H9 (cell line): ENCODE measurements at regions not wholly inside any gene's neighbourhood (a gene's known extent, or its start where the extent isn't known, plus 50 kb on each side); places are given as distances from the start of the nearest gene placed in this dataset.

Experiments used
- DNase-seq: peaks from one replicate; pipeline ENCODE4 v3.0.0-alpha.2; 2017
- H2AFZ ChIP-seq: one replicate; pipeline ENCODE4 v1.6.1; 2013; ENCODE audit warnings: mild to moderate bottlenecking, low read length, control low read depth, moderate library complexity
- H2AK5ac ChIP-seq: 2 replicates; pipeline ENCODE4 v1.6.1; 2013; ENCODE audit warnings: low read length, control low read depth, mixed read lengths; ENCODE audit not compliant: insufficient read length
- H2BK120ac ChIP-seq: one replicate; pipeline ENCODE4 v1.6.1; 2013; ENCODE audit warnings: low read depth, mild to moderate bottlenecking, low read length, control low read depth, inconsistent platforms; ENCODE audit not compliant: poor library complexity, severe bottlenecking
- H2BK12ac ChIP-seq: 2 replicates; pipeline ENCODE4 v1.6.1; 2013; ENCODE audit warnings: low read length, control low read depth, mixed read lengths, low read depth; ENCODE audit not compliant: insufficient read length
- H2BK15ac ChIP-seq: 2 replicates; pipeline ENCODE4 v1.6.1; 2013; ENCODE audit warnings: low read depth, low read length, control low read depth
- H2BK20ac ChIP-seq: one replicate; pipeline ENCODE4 v1.6.1; 2013; ENCODE audit warnings: low read depth, mild to moderate bottlenecking, low read length, control low read depth, inconsistent platforms; ENCODE audit not compliant: poor library complexity, severe bottlenecking
- H2BK5ac ChIP-seq: 2 replicates; pipeline ENCODE4 v1.6.1; 2013; ENCODE audit warnings: low read length, control low read depth, mixed read lengths; ENCODE audit not compliant: insufficient read length
- H3K14ac ChIP-seq: 2 replicates; pipeline ENCODE4 v1.6.1; 2013; ENCODE audit warnings: low read length, control low read depth; ENCODE audit not compliant: insufficient read depth
- H3K18ac ChIP-seq: 2 replicates; pipeline ENCODE4 v1.6.1; 2013; ENCODE audit warnings: low read depth, mild to moderate bottlenecking, mixed read lengths, low read length, control low read depth; ENCODE audit not compliant: insufficient read length
- H3K23ac ChIP-seq: 2 replicates; pipeline ENCODE4 v1.6.1; 2013; ENCODE audit warnings: low read length, control low read depth, mixed read lengths, low read depth; ENCODE audit not compliant: insufficient read length
- H3K23me2 ChIP-seq: 2 replicates; pipeline ENCODE4 v1.6.1; 2013; ENCODE audit warnings: low read depth, mild to moderate bottlenecking, mixed read lengths, low read length, control low read depth; ENCODE audit not compliant: insufficient read length, poor library complexity, severe bottlenecking
- H3K27ac ChIP-seq: 2 replicates; pipeline ENCODE4 v1.5.1; 2013; ENCODE audit warnings: low read length, control low read depth, mixed read lengths, low read depth; ENCODE audit not compliant: insufficient read length
- H3K27me3 ChIP-seq: 2 replicates; pipeline ENCODE4 v1.6.1; 2013; ENCODE audit warnings: low read length, control low read depth, inconsistent platforms; ENCODE audit not compliant: insufficient read depth
- H3K4ac ChIP-seq: 2 replicates; pipeline ENCODE4 v1.6.1; 2013; ENCODE audit warnings: low read depth, mild to moderate bottlenecking, control low read depth, inconsistent platforms, low read length, moderate library complexity
- H3K4me1 ChIP-seq: 2 replicates; pipeline ENCODE4 v1.6.1; 2013; ENCODE audit warnings: low read length, control low read depth, inconsistent platforms; ENCODE audit not compliant: insufficient read depth
- H3K4me2 ChIP-seq: 2 replicates; pipeline ENCODE4 v1.6.1; 2013; ENCODE audit warnings: low read length, control low read depth, mixed read lengths; ENCODE audit not compliant: insufficient read length, insufficient read depth
- H3K56ac ChIP-seq: 2 replicates; pipeline ENCODE4 v1.6.1; 2013; ENCODE audit warnings: low read depth, mild to moderate bottlenecking, mixed read lengths, low read length, control low read depth; ENCODE audit not compliant: insufficient read length
- H3K79me1 ChIP-seq: 2 replicates; pipeline ENCODE4 v1.6.1; 2013; ENCODE audit warnings: low read depth, mild to moderate bottlenecking, moderate library complexity, low read length, control low read depth, inconsistent platforms; ENCODE audit not compliant: insufficient read depth, poor library complexity, severe bottlenecking
- H3K79me2 ChIP-seq: 2 replicates; pipeline ENCODE4 v1.6.1; 2013; ENCODE audit warnings: low read length, control low read depth, inconsistent platforms; ENCODE audit not compliant: insufficient read depth
- H3K9ac ChIP-seq: 2 replicates; pipeline ENCODE4 v1.6.1; 2013; ENCODE audit warnings: low read length, control low read depth, mixed read lengths; ENCODE audit not compliant: insufficient read length; ENCODE audit errors: extremely low read depth
- H3K9me3 ChIP-seq: one replicate; pipeline ENCODE4 v1.6.1; 2013; ENCODE audit warnings: low read depth, low read length, inconsistent platforms; ENCODE audit not compliant: control insufficient read depth
- H3T11ph ChIP-seq: one replicate; pipeline ENCODE4 v1.6.1; 2013; ENCODE audit warnings: mild to moderate bottlenecking, low read length, control low read depth, inconsistent platforms
- H4K20me1 ChIP-seq: one replicate; pipeline ENCODE4 v1.6.1; 2013; ENCODE audit not compliant: control insufficient read depth, insufficient read length, insufficient read depth
- H4K5ac ChIP-seq: 2 replicates; pipeline ENCODE4 v1.6.1; 2013; ENCODE audit warnings: low read depth, mild to moderate bottlenecking, mixed read lengths, low read length, control low read depth; ENCODE audit not compliant: insufficient read length
- H4K8ac ChIP-seq: replicated peaks from 2 replicates; pipeline ENCODE4 v1.6.1; 2013; ENCODE audit warnings: low read length, control low read depth, mixed read lengths, low read depth; ENCODE audit not compliant: insufficient read length
- H4K91ac ChIP-seq: 2 replicates; pipeline ENCODE4 v1.6.1; 2013; ENCODE audit warnings: low read depth, mild to moderate bottlenecking, moderate library complexity, mixed read lengths, low read length, control low read depth; ENCODE audit not compliant: insufficient read length
- H3K27ac Mint-ChIP-seq, 3 experiments: 2 replicates in 2 of 3; 3 replicates in 1 of 3; pipeline ENCODE4 v1.8.0; 2020 to 2021; ENCODE audit warnings: mixed read lengths in 3 of 3, mild to moderate bottlenecking in 1 of 3, moderate library complexity in 1 of 3
- H3K27me3 Mint-ChIP-seq: 2 replicates; pipeline ENCODE4 v1.8.0; 2021; ENCODE audit warnings: low read depth, mild to moderate bottlenecking, moderate library complexity, mixed read lengths
- H3K36me3 Mint-ChIP-seq, 3 experiments: 2 replicates in 2 of 3; 3 replicates in 1 of 3; pipeline ENCODE4 v1.8.0; 2020 to 2021; ENCODE audit warnings: low read depth in 3 of 3, mixed read lengths in 3 of 3; ENCODE audit not compliant: insufficient read depth in 1 of 3
- H3K4me1 Mint-ChIP-seq, 2 experiments: 2 replicates each; pipeline ENCODE4 v1.8.0; 2020; ENCODE audit warnings: mixed read lengths in 2 of 2
- H3K4me3 Mint-ChIP-seq, 2 experiments: 2 replicates in 1 of 2; 3 replicates in 1 of 2; pipeline ENCODE4 v1.8.0; 2020 to 2021; ENCODE audit warnings: mild to moderate bottlenecking in 2 of 2, mixed read lengths in 2 of 2, moderate library complexity in 1 of 2
- H3K9me3 Mint-ChIP-seq, 2 experiments: 2 replicates in 1 of 2; 3 replicates in 1 of 2; pipeline ENCODE4 v1.8.0; 2020; ENCODE audit warnings: mild to moderate bottlenecking in 2 of 2, mixed read lengths in 2 of 2, moderate library complexity in 1 of 2
- CTCF ChIP-seq: fragments of 200-600 bp; sonication (generic); conservative IDR thresholded peaks from 3 replicates; pipeline ENCODE4 v1.8.0; 2021; ENCODE audit warnings: antibody characterized with exemption, mild to moderate bottlenecking
- WGBS: extraction: QIAGEN DNeasy Blood & Tissue Kit; methylation state at CpG from one replicate; pipeline ENCODE4 v1.1.7; 2013; ENCODE audit warnings: missing lambda C conversion rate, low lambda C conversion rate, mixed read lengths; ENCODE audit not compliant: insufficient read length; ENCODE audit errors: extremely low coverage; 5-methylcytosine and 5-hydroxymethylcytosine counted together

GRCh38 chr20:24360531-24360930 is 108.9 kb upstream of the SYNDIG1 start:
- no peak overlapping the region for H3K27ac ChIP-seq
- Mint-ChIP-seq H3K36me3 (peaks cover 2 to 8% (median 3%) of the 10 kb centered on the region in 3 experiments; a peak in 5 of 7 replicates), H3K4me3 (no peak overlapping the region), H3K9me3 (peaks cover 8 to 18% of the 10 kb centered on the region in 2 experiments; a peak in 4 of 5 replicates), H3K27me3 (peaks cover 4% of the 10 kb centered on the region; the same call in 1 of the 2 replicates), H3K4me1 (peaks cover 4 to 10% of the 10 kb centered on the region in 2 experiments), H3K27ac (no peak overlapping the region)
- no peak overlapping the region for H3T11ph ChIP-seq
- H3K27me3 ChIP-seq = no peaks in the 10 kb centered on the region
- no peak for DNase-seq
- no peak overlapping the region for H3K4me2 ChIP-seq
- H3K4ac ChIP-seq = no peak overlapping the region
- H2BK120ac ChIP-seq = no peak overlapping the region
- H2AK5ac ChIP-seq = no peak overlapping the region
- H3K79me2 ChIP-seq = no peaks in the 10 kb centered on the region
- no peaks in the 10 kb centered on the region for H3K9me3 ChIP-seq
- no peak overlapping the region for H3K56ac ChIP-seq
- no peaks in the 10 kb centered on the region for H3K79me1 ChIP-seq
- H3K18ac ChIP-seq = no peak overlapping the region
- no peak overlapping the region for H2AFZ ChIP-seq
- H4K5ac ChIP-seq = no peak overlapping the region
- H2BK5ac ChIP-seq = no peak overlapping the region
- H2BK12ac ChIP-seq = no peak overlapping the region
- no peak overlapping the region for H3K23ac ChIP-seq
- TF ChIP-seq CTCF = no peak
- no peak overlapping the region for H3K9ac ChIP-seq
- H2BK15ac ChIP-seq = no peak overlapping the region
- no peak overlapping the region for H2BK20ac ChIP-seq
- no peak overlapping the region for H4K91ac ChIP-seq
- no peaks in the 10 kb centered on the region for H4K20me1 ChIP-seq
- no peaks in the 10 kb centered on the region for H3K4me1 ChIP-seq
- H3K14ac ChIP-seq = no peak overlapping the region
- H4K8ac ChIP-seq = no peak overlapping the region
- WGBS = no CpG with 5 or more reads among the region's 3 CpGs
- no peaks in the 10 kb centered on the region for H3K23me2 ChIP-seq
